ENCODE measurements at regions not wholly inside any gene's neighbourhood (a gene's known extent, or its start where the extent isn't known, plus 50 kb on each side); places are given as distances from the start of the nearest gene placed in this dataset.

DNA sequence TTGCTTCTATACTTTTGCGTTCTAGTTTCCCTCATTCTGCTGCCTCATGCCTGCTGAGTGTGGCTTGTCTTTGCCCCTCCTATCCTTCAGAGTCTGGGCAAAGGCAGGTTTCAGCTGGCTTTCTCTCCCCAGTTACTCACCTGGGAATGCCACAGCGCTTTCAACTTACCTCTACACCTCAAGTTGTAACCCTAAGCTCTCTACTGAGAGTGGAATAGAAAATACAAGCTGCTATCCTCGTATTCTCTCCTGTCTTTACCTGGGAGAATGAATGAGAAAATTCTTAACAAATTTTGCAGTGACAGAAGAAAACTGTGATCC, 316.3 kb upstream of the KLF12 start:
- no peak for DNase-seq

GRCh38 chr13:74449811-74450524, 315.8 kb upstream of the KLF12 start:
- DNase-seq = no peak

DNA sequence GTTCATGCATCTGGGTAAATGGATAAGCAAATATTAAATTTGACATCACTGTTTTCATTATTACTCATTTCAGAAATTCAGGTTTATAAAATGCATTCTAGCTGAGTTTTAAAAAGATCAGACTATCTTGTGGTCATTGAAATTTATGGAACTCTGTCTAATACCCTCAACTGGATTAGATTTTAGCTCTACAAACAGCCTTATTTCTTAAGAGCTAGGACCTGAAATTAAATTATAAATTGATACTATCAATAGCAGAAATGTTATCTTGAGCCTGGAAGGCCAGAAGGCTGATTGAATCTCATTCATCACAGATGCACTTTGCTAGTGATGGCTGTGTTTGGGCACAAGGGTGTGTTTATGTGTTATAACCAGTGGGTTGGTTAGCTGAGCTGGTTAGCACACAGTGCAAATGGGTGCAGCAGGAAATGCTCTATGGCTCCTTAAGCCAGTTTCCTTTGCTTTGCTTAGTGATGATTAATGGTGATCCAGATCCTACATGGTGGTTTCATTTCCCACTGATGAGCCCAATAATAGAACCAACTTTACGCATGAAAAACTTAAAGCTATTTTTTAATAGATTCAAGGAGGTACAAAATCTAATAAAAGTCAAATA, 310.8 kb upstream of the KLF12 start:
- DNase-seq = no peak

- DNase-seq = no peak
These were observed 310.0 kb upstream of the KLF12 start for GRCh38 chr13:74444161-74444571.

- DNase-seq = no peak
These were observed 309.4 kb upstream of the KLF12 start for GRCh38 chr13:74443631-74444030.

DNA sequence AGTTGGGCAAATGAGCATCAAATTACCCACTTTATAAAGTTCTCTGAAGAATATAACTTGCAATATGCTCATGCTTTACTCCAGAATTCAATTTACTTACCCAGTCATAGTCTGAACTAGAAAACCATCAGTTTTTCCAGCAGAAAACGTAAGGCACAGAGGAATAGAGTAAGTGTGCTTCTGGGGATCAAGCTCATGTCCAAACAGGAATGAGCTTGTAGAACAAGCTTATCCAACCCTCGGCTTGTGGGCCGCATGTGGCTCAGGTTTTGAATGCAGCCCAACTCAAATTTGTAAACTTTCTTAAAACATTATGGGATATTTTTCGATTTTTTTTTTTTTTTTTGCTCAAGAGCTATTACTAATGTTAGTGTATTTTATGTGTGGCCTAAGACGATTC, 308.5 kb upstream of the KLF12 start:
- DNase-seq = no peak

- no peak for DNase-seq
These were observed 304.7 kb upstream of the KLF12 start for GRCh38 chr13:74438901-74439300.

DNA sequence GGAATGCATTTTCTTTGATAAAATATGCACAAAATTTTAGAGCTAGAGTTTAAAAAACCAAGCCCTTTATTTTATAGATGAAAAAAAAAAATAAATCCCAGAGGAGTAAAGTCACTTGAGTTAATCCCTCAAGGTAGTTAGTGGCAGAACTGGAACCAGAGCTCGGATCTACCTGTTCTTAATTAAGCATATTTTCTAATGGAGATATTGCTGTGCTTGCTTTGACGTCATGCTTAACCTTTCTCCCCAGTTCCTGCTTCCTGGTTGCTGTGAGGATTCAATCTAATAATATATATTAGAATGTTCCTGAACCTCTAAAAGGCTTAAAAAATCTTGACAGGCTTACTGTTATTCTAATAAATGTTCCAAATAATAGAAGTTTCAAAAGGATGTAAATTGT, 300.6 kb upstream of the KLF12 start:
- DNase-seq = no peak

DNA sequence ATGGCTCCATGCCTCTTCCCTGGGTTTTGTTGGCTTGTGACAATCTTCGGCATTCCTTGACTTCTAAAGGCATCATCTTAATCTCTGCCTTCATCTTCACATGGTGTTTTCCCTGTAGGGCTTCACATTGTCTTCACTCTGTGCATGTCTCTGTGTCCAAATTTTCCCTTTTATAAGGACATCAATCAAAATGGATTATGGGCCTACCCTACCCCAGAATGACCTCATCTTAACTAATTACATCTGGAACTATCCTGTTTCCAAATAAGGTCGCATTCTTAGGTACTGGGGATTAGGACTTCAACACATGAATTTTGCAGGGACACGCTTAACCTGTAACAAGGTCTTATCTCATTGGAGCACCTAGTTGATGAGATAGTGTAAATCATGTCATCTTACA, 290.3 kb upstream of the KLF12 start:
- no peak for DNase-seq

DNA sequence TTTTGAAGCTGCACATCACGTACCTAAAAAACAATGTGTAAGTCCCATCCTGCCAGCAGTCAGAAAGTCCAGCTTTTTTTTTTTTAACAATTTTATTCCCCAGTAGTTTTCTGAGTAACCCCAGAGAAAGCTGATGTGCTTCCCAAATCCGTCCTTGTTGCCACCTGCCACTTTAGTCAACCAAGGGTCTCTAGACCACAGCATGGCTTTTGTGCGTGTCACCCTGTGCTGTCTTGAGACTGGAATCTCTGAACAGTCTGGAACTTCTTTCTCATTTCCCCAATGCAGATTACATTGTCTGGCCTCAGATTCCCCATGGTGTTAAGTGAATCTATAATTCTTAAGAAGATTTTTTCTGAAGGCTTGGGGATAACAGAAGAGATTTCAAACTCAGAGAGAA, 289.2 kb upstream of the KLF12 start:
- DNase-seq = no peak

GRCh38 chr13:74414458-74414857, 280.3 kb upstream of the KLF12 start:
- no peak for DNase-seq

DNA sequence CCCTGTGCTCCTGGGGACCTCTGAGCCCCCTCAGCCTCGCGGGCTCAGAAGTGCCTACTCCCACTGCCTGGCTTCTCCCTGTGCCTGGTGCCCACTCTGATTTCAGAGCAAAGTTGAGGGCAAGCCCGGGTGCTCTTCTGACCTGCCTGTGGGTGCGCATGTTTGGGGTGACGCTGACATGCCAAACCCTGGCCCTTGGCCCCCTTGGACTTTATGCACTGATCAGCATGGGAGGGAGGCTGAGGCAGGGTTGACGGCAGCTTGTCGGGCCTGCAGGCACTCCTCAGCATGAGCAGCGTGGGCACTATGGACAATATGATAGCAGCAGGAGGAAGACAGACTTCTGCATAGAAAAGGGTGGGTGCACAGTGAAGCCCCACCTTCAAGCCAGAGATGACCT, 279.3 kb upstream of the KLF12 start:
- no peak for DNase-seq

DNA sequence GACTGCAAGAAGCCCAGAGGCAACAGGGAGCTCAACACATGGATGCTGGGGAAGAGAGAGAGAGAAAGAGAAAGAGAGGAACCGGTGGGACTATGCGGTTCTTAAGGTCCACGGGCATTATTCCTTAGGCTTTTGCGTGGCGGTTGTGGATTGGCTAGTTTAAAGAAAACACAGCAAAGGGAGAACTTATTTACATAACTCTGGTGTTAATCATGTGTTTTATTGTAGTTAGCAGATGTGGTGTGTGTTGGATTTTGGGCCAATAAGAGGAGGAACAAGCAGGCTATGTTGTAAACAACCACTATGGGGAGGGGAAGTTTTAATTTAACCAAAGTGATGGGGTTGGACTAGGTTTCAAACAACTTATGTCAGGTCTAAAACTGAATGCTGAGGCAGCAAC, 275.3 kb upstream of the KLF12 start:
- no peak for DNase-seq

GRCh38 chr13:74406420-74406819, 272.2 kb upstream of the KLF12 start:
- no peak for DNase-seq

DNA sequence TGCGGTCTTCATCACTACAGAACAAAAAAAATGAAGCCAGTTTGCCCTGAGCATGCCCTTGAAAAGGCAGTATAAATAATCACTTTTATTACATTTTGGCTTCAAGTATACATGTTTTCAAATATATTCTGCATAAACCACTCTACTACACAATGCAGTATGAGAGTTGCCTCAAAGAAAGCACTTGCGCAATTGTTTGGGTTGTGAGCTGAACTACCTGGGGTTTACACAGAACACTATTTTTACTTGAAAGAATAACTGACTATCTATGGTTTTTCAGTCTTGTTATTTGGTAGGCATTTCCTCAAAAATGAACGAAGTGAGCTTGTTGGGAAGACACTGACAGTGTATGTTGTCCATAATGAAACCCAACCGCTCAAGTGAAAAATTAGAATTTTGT, 264.4 kb upstream of the KLF12 start:
- no peak for DNase-seq

DNA sequence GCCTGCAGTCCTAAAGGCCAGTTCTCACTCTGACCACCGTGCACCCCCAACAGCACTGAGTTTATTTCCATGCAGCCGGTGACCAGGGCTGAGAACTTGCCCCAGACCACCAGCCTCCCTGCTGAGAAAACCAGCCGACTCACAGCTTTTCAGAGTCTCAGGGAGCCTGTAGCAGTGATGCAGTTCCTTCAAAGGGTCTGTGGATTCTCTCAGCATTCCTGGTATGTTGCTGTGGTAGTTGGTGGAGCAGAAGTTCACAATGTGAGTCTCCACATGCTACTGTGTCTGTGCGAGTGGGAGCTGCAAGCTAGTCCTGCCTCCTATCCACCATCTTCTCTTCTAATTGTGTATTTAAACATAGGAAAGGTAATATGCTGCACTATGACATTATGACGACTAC, 254.9 kb upstream of the KLF12 start:
- DNase-seq = no peak

DNA sequence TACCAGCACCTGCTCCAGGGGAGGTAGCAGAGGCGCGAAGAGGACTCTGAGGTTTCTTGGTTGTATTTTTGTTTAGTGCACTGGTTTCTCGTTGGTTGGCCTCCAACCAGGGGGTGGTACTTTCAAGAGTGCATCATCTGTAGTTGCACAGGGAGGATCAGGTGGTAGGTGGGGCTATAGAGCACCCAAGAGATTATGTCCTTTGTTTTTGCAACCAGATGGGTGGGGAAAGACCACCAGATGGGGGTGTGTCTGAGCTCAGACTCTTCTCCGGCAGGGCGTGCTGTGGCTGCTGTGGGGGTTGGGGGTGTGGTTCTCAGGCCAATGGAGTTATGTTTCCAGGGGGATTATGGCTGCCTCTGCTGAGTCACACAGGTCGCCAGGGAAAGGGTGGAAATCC, 254.4 kb upstream of the KLF12 start:
- no peak for DNase-seq

DNA sequence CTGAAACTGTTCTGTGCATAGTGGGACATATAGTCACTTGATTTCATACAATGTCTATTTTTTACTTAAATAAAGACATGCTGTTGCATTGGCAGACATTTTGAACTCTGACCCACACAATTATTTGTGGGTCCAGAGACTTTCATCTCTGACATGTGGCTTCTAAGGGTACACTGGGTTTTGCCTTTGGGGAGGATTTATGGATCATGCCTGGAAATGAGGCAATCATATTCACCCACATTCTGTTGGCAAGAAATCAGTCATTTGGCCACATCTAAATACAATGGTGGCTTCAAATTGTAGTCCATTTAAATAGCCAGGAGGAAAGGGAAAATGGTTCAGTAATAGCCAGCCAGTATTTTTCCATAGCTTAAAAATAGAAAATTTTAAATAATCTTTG, 238.3 kb upstream of the KLF12 start:
- DNase-seq = no peak

DNA sequence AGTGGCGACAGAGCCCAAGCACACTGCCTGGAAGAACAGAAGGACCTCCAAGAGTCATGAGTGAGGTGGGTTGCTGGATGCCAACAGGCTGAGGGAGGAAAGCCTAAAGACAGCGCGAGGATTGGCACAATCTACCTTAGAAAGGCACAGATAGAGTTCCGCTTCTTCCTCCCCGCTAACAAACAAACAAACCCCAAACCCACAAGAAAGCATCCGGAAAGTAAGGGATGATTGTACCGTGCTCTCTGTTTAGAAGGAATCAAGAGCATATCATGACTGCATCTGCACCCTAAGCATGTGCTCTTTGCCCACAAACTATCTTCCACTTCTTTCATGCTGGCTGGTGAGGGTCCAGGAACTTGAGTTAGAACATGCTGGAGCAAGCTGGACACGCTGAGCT, 233.0 kb upstream of the KLF12 start:
- no peak for DNase-seq

GRCh38 chr13:74361274-74361673, 227.1 kb upstream of the KLF12 start:
- DNase-seq = no peak

- DNase-seq = no peak
These were observed 212.8 kb upstream of the KLF12 start for GRCh38 chr13:74346960-74347359.

- no peak for DNase-seq
These were observed 204.1 kb upstream of the KLF12 start for GRCh38 chr13:74338341-74338740.

- no peak for DNase-seq
These were observed 202.3 kb upstream of the KLF12 start for GRCh38 chr13:74336546-74336945.

DNA sequence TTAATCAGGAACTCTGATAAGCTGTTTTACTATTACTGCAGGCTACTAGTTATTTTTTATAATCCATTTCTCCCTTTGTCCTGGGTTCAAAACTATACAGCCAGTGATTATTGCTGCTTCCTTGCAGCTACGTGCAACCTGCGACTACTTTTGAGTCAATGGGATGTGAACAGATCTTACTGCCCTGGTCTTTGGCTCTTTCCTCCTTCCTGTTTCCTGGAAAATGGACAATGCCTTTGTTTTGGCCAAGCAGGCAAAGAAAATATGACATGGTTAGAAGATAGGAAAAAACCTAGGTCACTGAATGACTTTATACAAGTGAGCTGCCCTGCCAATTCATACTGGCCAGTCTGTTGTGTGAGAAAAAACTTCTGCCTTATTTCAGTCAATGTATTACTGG, 201.2 kb upstream of the KLF12 start:
- DNase-seq = no peak

DNA sequence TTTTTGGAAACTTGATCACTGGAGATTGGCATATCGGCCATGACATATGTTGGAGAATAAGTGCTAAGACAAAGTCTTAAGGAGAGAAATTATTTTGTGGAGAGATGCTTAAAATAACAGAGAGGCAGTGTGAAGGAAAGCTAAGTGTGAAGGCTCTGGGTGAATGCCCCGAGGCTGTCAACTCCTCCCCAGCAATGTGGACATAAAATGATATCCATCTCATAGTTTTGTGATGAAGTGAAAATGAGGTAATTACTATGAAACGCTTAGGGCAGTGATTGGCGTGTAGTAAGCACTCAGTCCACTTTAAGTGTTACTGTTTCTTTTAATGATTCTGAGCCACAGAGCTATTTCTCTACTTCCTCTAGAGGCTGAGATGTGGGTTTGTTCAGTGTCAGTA, 195.8 kb upstream of the KLF12 start:
- no peak for DNase-seq

Data from NCI-H187 treated with DMSO at 0.1 percent for 48 hours (cell line).